H1 (cell line): ENCODE measurements at regions not wholly inside any gene's neighbourhood (a gene's known extent, or its start where the extent isn't known, plus 50 kb on each side); places are given as distances from the start of the nearest gene placed in this dataset.

Experiments
- CTCF ChIA-PET: fragments of 300-600 bp; sonication (Branson Sonifier 250); formaldehyde crosslinking; loops from one replicate; lab custom pipeline; 2021; ENCODE audit not compliant: partially characterized antibody; lab: Charles Lee
- POLR2A ChIA-PET: fragments of 300-600 bp; sonication (Branson Sonifier 250); formaldehyde crosslinking; loops from one replicate; lab custom pipeline; 2021; ENCODE audit warnings: inconsistent platforms; ENCODE audit not compliant: partially characterized antibody; lab: Charles Lee
- DNase-seq, 2 experiments: peaks; one replicate each; pipeline versions ENCODE4 v3.0.0 to v3.0.0-alpha.2; 2010 to 2022; ENCODE audit warnings: low spot score in 2 of 2, low read depth in 1 of 2, mixed read lengths in 1 of 2
- FAIRE-seq: peaks from 2 replicates; lab custom pipeline; 2011; peaks lifted over from hg19 to GRCh38; lab: Jason Lieb, UNC
- H2AFZ ChIP-seq: 2 replicates; pipeline ENCODE4 v1.8.1; 2012; ENCODE audit warnings: low read length, inconsistent platforms
- H2AK5ac ChIP-seq: 2 replicates; pipeline ENCODE4 v1.6.1; 2013; ENCODE audit warnings: low read depth, low read length
- H2BK120ac ChIP-seq: replicated peaks from 2 replicates; pipeline ENCODE3; 2013; ENCODE audit warnings: low read depth, low read length, inconsistent platforms
- H2BK12ac ChIP-seq: 2 replicates; pipeline ENCODE4 v1.6.1; 2013; ENCODE audit warnings: low read depth, low read length
- H2BK15ac ChIP-seq: 2 replicates; pipeline ENCODE4 v1.6.1; 2013; ENCODE audit warnings: low read length
- H2BK20ac ChIP-seq: 2 replicates; pipeline ENCODE4 v1.6.1; 2013; ENCODE audit warnings: low read length
- H2BK5ac ChIP-seq: 2 replicates; pipeline ENCODE4 v1.6.1; 2013; ENCODE audit warnings: low read depth, low read length
- H3K14ac ChIP-seq: 2 replicates; pipeline ENCODE4 v1.6.1; 2013; ENCODE audit warnings: inconsistent platforms; ENCODE audit not compliant: insufficient read length
- H3K18ac ChIP-seq: 2 replicates; pipeline ENCODE4 v1.6.1; 2013; ENCODE audit warnings: low read length; ENCODE audit errors: extremely low read depth
- H3K23ac ChIP-seq: 2 replicates; pipeline ENCODE4 v1.6.1; 2013; ENCODE audit warnings: inconsistent platforms; ENCODE audit not compliant: insufficient read length
- H3K23me2 ChIP-seq: 2 replicates; pipeline ENCODE4 v1.6.1; 2013; ENCODE audit warnings: low read depth, low read length
- H3K27ac ChIP-seq: 2 replicates; pipeline ENCODE4 v1.6.1; 2011; ENCODE audit warnings: low read depth, low read length, inconsistent platforms
- H3K27me3 ChIP-seq, 4 experiments: replicated peaks in 1 of 4; 1 replicate in 1 of 4; 2 replicates in 3 of 4; pipeline versions ENCODE4 v1.6.1 to v1.8.1; 2011 to 2013; ENCODE audit warnings: low read length in 3 of 4, mild to moderate bottlenecking in 3 of 4, inconsistent platforms in 2 of 4, mixed read lengths in 2 of 4, moderate library complexity in 1 of 4; ENCODE audit not compliant: control insufficient read depth in 3 of 4, insufficient read depth in 3 of 4; ENCODE audit errors: extremely low read depth in 1 of 4
- H3K36me3 ChIP-seq, 4 experiments: 2 replicates each; pipeline versions ENCODE4 v1.6.1 to v1.8.1; 2011 to 2013; ENCODE audit warnings: mild to moderate bottlenecking in 4 of 4, low read length in 3 of 4, moderate library complexity in 2 of 4, control low read depth in 1 of 4, inconsistent platforms in 1 of 4; ENCODE audit not compliant: insufficient read depth in 4 of 4, control insufficient read depth in 2 of 4
- H3K4ac ChIP-seq: replicated peaks from 2 replicates; pipeline ENCODE3; 2013; ENCODE audit warnings: low read length, low read depth, mixed read lengths, inconsistent platforms; ENCODE audit not compliant: insufficient read length
- H3K4me1 ChIP-seq, 4 experiments: replicated peaks in 1 of 4; 1 replicate in 1 of 4; 2 replicates in 3 of 4; pipeline versions ENCODE4 v1.6.1 to v1.8.1; 2011 to 2013; ENCODE audit warnings: low read length in 3 of 4, inconsistent platforms in 2 of 4, mixed read lengths in 1 of 4; ENCODE audit not compliant: insufficient read depth in 4 of 4, control insufficient read depth in 3 of 4
- H3K4me2 ChIP-seq, 2 experiments: 2 replicates each; pipeline versions ENCODE4 v1.6.1 to v1.8.1; 2011 to 2013; ENCODE audit warnings: low read depth in 2 of 2, low read length in 2 of 2, control low read depth in 1 of 2, inconsistent platforms in 1 of 2, mild to moderate bottlenecking in 1 of 2; ENCODE audit not compliant: insufficient read depth in 1 of 2
- H3K4me3 ChIP-seq, 4 experiments: fragments of 200-600, 300-600 bp in 1 of 4; sonication (generic), shearing (Covaris generic), sonication (Bioruptor Twin) in 1 of 4; 2 replicates each; pipeline versions ENCODE4 v1.5.1 to v1.8.1; 2011 to 2016; ENCODE audit warnings: low read length in 4 of 4, low read depth in 3 of 4, control low read depth in 2 of 4, inconsistent platforms in 2 of 4, mild to moderate bottlenecking in 2 of 4, mixed read lengths in 1 of 4, moderate library complexity in 1 of 4; ENCODE audit not compliant: insufficient read depth in 2 of 4; ENCODE audit errors: extremely low read depth in 1 of 4
- H3K56ac ChIP-seq: replicated peaks from 2 replicates; pipeline ENCODE3; 2013; ENCODE audit warnings: low read depth, mild to moderate bottlenecking, mixed read lengths, low read length, inconsistent platforms; ENCODE audit not compliant: insufficient read length
- H3K79me1 ChIP-seq: 2 replicates; pipeline ENCODE4 v1.6.1; 2013; ENCODE audit warnings: low read depth, low read length, control low read depth
- H3K79me2 ChIP-seq, 2 experiments: 2 replicates each; pipeline versions ENCODE4 v1.6.1 to v1.8.1; 2012 to 2013; ENCODE audit warnings: low read length in 2 of 2, mild to moderate bottlenecking in 2 of 2, inconsistent platforms in 1 of 2; ENCODE audit not compliant: insufficient read depth in 2 of 2, control insufficient read depth in 1 of 2
- H3K9ac ChIP-seq, 4 experiments: replicated peaks in 1 of 4; 1 replicate in 1 of 4; 2 replicates in 3 of 4; pipeline versions ENCODE4 v1.6.1 to v1.8.1; 2011 to 2013; ENCODE audit warnings: low read depth in 3 of 4, low read length in 3 of 4, control low read depth in 2 of 4, mild to moderate bottlenecking in 2 of 4, moderate library complexity in 2 of 4, inconsistent platforms in 1 of 4; ENCODE audit errors: extremely low read depth in 1 of 4
- H3K9me3 ChIP-seq, 2 experiments: 2 replicates each; pipeline versions ENCODE4 v1.6.1 to v1.8.1; 2012 to 2013; ENCODE audit warnings: mild to moderate bottlenecking in 2 of 2, moderate library complexity in 2 of 2, control low read depth in 1 of 2, inconsistent platforms in 1 of 2, low read depth in 1 of 2, low read length in 1 of 2, mixed read lengths in 1 of 2; ENCODE audit not compliant: insufficient read depth in 2 of 2
- H4K20me1 ChIP-seq, 2 experiments: replicated peaks in 1 of 2; 2 replicates each; pipeline versions ENCODE3 to v1.8.1; 2011 to 2013; ENCODE audit warnings: inconsistent platforms in 2 of 2, low read length in 2 of 2, mild to moderate bottlenecking in 1 of 2; ENCODE audit not compliant: insufficient read depth in 2 of 2, control insufficient read depth in 1 of 2
- H4K5ac ChIP-seq: 2 replicates; pipeline ENCODE4 v1.6.1; 2013; ENCODE audit warnings: low read length, low read depth, mixed read lengths, inconsistent platforms; ENCODE audit not compliant: insufficient read length
- H4K8ac ChIP-seq: 2 replicates; pipeline ENCODE4 v1.8.0; 2013; ENCODE audit warnings: mild to moderate bottlenecking, moderate library complexity, low read length, inconsistent platforms; ENCODE audit not compliant: insufficient read depth; ENCODE audit errors: extremely low read depth
- H4K91ac ChIP-seq: replicated peaks from 2 replicates; pipeline ENCODE3; 2013; ENCODE audit warnings: low read length, mixed read lengths, inconsistent platforms; ENCODE audit not compliant: insufficient read length
- ASH2L ChIP-seq: fragments of 200-600, 300-600 bp; sonication (generic); IDR thresholded peaks from one replicate; pipeline ENCODE4 v1.7.1; 2017; ENCODE audit warnings: low read length
- CBX8 ChIP-seq: fragments of 300-800, 300-1000 bp; sonication (generic); IDR thresholded peaks from 2 replicates; pipeline ENCODE4 v1.7.1; 2016; ENCODE audit warnings: low read depth, low read length, borderline replicate concordance
- JUND ChIP-seq: IDR thresholded peaks from 2 replicates; pipeline ENCODE4 v1.6.1; 2011; ENCODE audit warnings: mild to moderate bottlenecking, improper control_type of control experiment, low read length
- WGBS, 2 experiments: shearing (Covaris generic) in 1 of 2; methylation state at CpG; one replicate each; pipeline versions ENCODE4 v1.1.6 to v1.1.7; 2013 to 2015; ENCODE audit warnings: low lambda C conversion rate in 2 of 2, mixed read lengths in 2 of 2, inconsistent platforms in 1 of 2, low coverage in 1 of 2, missing lambda C conversion rate in 1 of 2; ENCODE audit not compliant: insufficient replicate concordance in 2 of 2, insufficient coverage in 1 of 2, insufficient read length in 1 of 2; ENCODE audit errors: extremely low coverage in 1 of 2, missing lambda C conversion rate in 1 of 2; 5-methylcytosine and 5-hydroxymethylcytosine counted together

DNA sequence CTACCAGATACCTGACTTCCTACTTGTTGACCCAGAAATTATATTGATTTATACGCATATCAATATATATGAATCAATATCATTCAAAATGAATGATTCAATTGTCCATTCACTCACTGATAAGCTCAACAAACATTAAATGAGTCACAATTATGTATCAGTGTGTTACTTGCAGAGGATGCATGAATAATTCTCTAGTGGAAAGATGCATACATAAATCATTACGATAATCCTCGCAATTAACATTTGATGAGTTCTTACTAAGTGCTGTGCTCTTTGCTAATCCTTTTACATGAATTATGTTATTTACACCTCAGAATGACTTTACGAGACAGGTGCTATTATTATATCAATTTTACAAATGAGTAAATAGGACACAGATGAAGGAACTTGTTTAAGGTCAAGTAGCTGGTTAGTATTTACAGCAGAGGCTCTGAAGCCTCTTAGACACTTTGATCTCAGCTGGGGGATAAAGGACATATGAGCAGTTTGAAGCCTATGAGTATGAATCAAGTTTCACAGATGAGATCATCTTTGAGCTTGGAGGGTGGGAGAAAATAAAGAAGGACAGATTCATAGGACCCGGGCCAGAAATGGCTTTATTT, 112.8 kb upstream of the ADAMTS5 start:
- Histone ChIP-seq H3K14ac (no peak overlapping the region), H4K20me1 (no peaks in the 10 kb centered on the region), H2BK15ac (no peak overlapping the region), H3K27me3 (no peaks in the 10 kb centered on the region), H3K4ac (no peak overlapping the region), H3K79me1 (no peaks in the 10 kb centered on the region), H2AK5ac (no peak overlapping the region), H3K4me1 (no peaks in the 10 kb centered on the region), H3K23me2 (no peaks in the 10 kb centered on the region), H3K27ac (no peak overlapping the region), H3K4me2 (no peak overlapping the region), H3K23ac (no peak overlapping the region), H3K9me3 (no peaks in the 10 kb centered on the region), H4K91ac (no peak overlapping the region), H3K36me3 (no peaks in the 10 kb centered on the region), H2BK20ac (no peak overlapping the region), H4K5ac (no peak overlapping the region), H3K4me3 (no peak overlapping the region), H3K56ac (no peak overlapping the region), H2AFZ (no peak overlapping the region), H2BK120ac (no peak overlapping the region), H3K9ac (no peak overlapping the region), H3K18ac (no peak overlapping the region), H4K8ac (no peak overlapping the region), H2BK12ac (no peak overlapping the region), H3K79me2 (no peaks in the 10 kb centered on the region), H2BK5ac (no peak overlapping the region)
- ChIA-PET CTCF (no interaction called here), POLR2A (no interaction called here)
- DNase-seq = no peak
- no peak for FAIRE-seq
- 88% methylated on average over 5 of the region's 5 CpGs; no CpG with 5 or more reads in 1 of the 2 experiments for WGBS, 2 experiments
- TF ChIP-seq CBX8 = no peak
- TF ChIP-seq JUND = no peak
- no peak for TF ChIP-seq ASH2L
